ENCODE measurements at regions not wholly inside any gene's neighbourhood (a gene's known extent, or its start where the extent isn't known, plus 50 kb on each side); places are given as distances from the start of the nearest gene placed in this dataset.
"Not testable (repeated sequence)": the region's sequence is repeated elsewhere in the genome, so short reads cannot be mapped to it uniquely, and the experiment has no call there.

DNA sequence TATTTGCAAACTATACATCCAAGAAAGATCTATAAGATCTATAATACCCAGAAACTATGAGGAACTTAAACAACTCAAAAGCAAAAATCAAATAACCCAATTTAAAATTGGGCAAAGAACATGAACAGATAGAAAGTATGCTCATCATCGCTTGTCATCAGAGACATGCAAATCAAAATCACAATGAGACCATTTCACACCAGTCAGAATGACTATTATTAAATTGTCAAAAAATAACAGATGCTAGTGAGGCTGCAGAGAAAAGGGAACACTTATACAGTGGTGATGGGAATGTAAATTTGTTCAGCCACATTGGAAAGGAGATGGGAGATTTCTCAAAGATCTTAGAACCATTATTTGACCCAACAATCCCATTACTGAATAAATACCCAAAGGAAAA is 1451.7 kb upstream of the ADGRL3 start:
- no peak for DNase-seq

DNA sequence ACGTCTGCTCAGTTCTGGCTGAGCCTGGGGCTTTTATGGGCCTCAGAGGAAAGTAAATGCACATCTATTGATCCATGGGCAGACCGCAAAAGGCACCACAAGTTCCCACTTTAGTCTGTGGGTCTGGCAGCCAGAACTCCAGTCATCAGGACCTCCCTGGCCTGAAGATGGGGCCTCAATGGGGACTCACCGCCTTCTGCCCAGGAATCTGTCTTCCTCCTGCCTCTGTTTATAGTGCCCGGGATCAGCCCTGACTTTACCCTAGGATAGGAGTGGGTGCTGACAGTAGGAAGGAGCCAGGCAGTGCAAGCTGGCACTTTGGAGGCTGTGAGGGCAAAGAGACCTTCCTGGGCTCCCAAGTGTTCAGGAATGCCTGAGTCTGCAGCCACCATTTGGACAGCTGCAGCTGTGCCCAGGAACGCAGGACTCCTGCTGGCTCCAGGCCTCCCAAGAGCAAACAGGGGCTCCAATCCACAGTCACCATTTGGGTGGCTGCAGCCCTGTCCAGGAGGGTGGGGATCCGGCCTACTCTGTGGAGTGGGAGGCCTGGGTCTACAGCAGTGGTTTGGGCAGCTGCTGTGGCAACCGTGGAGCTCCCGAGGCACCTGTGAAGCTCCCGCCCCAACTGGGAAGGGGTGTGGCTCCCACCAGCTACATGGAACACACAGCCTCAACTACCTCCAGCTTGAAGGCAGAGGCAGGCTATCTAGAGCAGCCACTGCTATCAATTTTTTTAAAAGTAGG is 1440.9 kb upstream of the ADGRL3 start:
- no peak for DNase-seq

DNA sequence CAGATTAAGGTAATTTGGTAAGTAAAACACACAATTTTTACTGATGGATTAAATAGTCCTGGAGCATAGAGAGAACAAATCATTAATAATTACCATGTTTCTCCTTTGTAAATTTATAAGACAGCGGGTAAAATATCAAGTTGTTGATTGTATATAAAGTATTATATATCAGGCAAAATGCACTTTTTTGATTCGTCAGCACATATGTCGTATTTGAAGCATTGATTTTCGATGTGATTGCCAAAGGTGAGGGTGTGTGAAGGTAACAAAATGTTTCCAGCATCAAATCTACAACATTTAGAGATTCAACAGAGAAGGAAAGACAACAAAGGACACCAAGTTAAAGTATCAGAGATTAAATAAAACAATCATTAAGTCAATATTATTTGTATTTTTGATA is 1437.8 kb upstream of the ADGRL3 start:
- no peak for DNase-seq

DNA sequence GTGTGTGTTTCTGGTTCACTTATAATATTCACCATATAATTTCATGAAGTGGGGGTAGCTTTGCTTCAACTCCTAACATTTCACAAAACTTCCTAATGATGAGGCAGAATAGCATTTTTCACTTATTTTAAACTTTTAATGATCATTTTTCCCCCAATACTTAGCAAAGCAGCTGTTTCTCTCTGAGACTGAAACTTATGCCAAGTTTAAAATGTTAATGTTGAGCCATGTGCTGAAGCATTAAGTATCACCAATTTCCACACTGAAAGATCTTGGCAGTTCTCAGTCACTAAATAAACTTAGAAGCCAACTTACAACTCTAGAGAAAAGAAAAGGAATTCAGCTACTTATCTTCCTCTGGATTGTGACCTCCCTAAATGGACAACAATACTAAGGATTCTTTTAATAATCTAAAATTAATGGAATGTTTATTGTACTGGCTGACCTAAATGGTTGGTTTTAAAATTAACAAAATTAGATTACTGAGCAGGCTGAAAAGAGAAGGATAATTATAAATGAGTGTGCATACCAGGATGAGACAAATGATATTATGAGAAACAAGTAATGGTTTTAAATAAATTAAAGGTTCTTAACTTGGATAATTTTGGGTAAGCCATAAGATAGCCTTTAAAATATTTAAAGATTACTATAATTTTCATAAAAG is 1429.4 kb upstream of the ADGRL3 start:
- DNase-seq: no peak

DNA sequence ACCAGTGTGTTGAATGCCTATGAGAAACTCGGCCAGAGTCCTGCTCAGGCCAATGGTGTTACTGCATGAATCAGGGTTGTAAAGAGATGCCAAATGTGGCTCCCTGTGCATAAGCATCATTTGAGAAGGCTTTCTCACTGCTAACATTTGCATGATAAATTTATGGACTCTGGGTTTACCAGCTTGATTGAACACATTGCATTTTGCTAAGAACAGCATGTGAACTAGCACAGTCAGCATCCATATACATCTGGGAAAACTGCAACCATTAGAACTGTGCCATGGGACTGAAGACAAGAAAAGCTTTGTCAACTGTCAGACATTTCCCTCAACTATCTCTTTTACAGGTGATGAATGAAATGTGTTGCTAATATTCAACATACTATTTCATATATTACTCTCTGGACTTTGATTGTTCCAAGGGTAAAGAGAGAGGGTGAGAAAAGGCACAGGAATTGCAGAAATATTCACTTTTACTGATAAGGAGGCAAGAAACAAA is 1427.4 kb upstream of the ADGRL3 start:
- no peak for DNase-seq

DNA sequence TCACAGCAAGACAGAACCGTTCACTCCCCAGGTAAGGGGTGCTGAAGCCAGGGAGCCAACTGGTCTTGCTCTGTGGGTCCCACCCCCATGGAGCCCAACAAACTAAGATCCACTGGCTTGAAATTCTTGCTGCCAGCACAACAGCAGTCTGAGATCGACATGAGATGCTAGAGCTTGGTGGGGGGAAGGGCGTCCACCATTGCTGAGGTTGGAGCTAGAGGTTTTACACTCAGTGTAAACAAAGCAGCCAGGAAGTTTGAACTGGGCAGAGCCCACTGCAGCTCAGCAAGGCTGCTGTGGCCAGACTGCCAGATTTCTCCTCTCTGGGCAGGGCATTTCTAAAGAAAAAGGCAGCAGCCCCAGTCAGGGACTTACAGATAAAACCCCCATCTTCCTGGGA is 1419.9 kb upstream of the ADGRL3 start:
- DNase-seq: not testable (repeated sequence)

DNA sequence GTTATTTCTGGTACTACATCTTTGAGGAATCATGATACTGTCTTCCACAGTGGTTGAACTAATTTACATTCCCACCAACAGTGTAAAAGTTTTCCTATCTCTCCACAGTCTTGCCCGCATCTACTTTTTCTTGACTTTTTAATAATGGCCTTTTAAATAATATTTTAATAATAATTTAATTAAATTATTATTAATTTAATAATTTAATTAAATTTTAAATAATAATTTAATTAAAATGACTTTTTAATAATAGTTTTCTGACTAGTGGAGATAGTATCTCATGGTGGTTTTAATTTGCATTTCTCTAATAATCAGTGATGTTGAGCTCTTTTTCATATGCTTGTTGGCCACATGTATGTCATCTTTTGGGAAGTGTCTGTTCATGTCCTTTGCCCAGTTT is 1395.0 kb upstream of the ADGRL3 start:
- DNase-seq: no peak

DNA sequence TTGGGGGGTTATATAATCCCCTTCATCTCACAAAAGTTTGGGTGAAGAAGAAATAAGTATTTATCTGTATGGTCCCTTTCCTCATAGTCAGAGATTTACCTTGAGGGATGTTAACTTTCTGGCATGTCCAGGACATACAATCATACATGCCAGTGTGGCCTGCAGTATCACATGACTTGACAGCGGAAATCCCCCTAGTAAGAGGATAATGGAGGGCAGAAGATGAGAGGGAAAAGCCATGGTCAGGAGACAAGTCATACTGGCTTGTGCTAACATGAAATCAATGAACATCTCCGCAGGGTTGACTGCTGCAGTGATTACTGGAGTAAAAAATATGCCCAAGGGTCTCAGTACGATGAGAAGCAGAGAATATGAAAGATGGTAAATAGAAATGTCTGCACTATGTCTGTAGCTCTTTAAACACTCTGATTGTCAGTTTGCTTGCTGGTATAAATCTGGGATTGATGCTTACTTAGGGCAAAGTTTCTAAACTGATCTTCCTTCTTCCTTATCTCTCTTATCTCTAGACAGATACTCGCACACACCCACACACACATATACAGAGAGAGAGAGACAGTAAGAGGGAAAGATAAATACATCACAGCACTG is 1385.6 kb upstream of the ADGRL3 start:
- no peak for DNase-seq

DNA sequence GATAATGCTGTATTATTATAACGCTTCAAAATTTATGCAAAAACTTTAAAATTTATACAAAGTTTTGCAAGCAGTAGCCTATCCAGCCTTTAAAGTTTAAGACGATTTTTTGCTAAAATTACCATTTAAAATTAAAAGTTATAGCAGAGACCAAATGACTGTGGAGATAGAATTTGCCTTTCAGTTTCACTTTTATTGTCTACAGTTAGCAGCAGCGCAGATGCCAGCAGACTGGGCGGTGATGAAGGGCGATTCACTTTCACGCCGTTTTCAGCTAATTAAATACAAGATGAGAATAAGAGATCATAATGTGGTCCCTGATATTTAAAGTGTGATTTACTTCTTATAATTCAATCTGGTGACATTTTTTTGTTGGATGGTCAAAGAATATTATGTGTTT is 1381.5 kb upstream of the ADGRL3 start:
- DNase-seq: no peak

DNA sequence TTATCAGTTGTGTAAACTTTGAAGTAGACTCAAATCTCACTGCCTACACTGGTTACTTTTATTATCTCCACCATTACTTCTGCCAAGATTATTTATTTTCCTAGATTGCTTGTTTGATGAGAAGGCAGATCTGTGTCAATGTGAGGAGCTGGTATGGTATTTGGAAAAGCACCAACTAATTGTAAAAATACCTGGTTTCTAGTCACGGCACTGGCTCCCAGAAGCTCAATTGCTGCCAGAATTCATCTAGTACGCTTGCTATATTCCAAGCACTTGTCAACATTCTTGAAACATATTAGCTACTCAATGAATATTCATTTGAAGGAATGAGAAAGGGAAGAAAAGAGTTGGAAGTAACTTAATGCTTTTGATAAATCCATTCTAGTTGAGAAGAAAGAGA is 1376.8 kb upstream of the ADGRL3 start:
- no peak for DNase-seq

DNA sequence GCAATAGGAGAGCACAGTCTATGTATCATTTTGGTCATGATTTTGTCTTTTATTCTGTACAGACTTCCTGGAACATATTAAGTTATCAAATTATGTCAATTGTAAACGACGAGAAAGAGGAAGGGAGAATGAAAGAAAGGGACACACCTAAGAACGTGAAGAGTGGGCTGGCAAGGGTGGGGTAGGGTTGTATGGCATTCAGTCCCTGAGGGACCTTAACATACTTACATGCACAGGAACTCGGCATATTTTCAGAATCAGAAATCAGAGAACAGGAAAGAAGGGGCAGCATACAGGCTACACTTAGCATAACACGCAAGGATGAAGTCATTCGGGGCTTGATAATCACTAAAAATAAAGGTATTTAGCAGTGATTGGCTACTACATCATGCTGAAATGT is 1375.0 kb upstream of the ADGRL3 start:
- DNase-seq: no peak

DNA sequence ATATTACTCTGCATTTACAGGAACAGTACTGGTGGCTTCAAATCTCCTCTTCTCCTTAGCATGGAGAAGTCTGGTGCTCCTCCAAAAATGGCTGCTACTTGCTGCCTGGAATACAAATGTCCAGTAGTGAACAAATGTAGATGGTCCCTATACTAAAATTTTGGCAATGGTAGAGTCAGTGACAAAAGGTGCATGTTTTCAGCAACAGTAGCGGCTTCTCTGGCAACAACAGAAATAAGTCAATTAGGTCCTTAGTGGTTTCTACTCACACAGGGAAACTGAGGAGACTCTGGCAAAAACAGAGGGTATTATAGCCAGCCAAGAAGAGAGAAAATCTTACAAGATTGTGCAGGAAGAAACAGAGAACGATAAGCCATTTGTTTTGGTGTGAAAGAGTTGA is 1368.4 kb upstream of the ADGRL3 start:
- no peak for DNase-seq

DNA sequence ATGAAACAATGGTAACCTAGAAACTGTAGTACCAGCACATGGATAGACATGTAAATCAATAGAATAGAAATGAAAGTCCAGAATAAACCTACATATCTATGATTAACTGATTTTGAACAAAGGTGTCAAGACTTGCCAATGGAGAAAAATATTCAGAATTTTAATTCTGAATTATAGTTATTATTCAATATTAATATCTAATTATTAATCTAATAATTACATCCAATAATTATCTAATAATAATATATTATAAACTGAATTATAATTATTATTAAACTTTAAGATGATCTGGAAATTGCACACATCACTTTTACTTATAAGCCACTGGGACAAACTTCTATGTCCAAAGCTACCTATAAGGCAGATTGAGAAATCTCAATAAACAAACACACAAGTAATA is 1365.2 kb upstream of the ADGRL3 start:
- DNase-seq: no peak

DNA sequence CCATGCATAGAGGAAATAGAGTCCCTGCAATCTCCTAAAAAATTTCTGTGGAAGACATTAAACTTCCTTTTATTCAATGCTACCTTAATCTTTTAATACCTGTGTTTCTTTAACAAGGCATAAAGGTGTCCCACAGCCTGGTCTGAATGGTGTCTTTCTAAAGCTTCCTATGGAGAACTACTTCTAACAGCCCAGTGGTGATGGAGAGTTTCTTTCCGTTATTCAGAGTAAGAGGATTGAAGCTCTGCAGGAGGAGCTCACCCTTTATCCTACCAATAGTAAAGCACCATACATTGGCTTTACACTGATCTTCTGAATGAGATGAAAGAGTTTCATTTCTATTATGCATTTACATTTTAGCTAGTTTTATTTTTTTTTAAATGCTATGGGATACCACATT is 1362.4 kb upstream of the ADGRL3 start:
- DNase-seq: no peak

DNA sequence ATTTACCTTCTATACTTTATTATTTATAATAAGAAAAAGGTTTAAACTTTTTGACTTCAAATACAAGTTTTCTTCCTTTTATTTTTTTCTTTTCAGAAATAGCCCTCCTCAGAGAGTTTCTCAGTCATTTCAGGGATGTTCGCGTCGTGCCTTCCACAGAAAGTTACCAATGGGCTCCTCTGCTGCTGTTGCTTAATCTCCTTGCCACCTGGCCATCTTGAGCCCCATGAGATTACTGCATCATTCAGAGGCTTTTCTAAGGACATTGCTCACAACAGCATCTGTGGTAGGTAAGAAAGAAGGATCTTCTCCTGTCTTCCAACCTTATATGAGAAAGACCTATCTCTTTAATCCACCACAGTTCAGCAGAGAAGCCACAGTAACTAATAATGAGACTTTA is 1361.9 kb upstream of the ADGRL3 start:
- no peak for DNase-seq

DNA sequence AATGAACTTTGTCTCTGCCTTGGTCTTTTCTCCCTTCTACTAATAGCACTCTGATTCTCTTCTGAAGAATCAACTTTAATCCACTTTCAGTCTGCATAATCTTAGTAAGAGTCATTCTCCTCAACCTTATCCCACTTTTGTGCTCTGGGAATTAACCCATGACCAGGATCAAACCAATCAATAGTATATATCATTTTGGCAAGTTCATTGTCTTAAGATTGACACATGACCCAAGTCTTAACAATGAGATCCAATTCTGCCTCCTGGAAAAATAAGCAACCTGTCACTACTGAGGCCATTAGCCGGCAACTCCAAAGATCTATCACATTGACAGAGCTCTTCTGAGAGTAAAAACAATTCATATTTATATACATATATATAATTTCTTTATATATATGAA is 1358.4 kb upstream of the ADGRL3 start:
- DNase-seq: no peak

DNA sequence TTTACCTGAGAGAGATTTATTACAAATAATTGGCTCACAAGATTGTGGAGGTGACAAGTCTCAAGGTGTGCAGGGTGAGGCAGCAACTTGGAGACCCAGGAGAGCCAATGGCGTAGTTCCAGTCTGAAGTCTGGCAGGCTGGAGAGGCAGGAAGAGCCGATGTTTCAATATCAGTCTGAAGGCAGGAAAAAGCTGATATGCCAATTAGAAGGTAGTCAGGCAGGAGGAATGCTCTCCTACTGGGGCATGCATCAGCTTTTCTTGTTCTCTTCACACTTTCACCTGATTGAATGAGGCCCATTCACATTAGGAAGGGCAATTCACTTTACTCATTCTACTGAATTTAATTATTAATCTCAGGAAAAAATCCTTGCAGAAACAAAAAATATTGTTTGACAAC is 1351.7 kb upstream of the ADGRL3 start:
- no peak for DNase-seq

DNA sequence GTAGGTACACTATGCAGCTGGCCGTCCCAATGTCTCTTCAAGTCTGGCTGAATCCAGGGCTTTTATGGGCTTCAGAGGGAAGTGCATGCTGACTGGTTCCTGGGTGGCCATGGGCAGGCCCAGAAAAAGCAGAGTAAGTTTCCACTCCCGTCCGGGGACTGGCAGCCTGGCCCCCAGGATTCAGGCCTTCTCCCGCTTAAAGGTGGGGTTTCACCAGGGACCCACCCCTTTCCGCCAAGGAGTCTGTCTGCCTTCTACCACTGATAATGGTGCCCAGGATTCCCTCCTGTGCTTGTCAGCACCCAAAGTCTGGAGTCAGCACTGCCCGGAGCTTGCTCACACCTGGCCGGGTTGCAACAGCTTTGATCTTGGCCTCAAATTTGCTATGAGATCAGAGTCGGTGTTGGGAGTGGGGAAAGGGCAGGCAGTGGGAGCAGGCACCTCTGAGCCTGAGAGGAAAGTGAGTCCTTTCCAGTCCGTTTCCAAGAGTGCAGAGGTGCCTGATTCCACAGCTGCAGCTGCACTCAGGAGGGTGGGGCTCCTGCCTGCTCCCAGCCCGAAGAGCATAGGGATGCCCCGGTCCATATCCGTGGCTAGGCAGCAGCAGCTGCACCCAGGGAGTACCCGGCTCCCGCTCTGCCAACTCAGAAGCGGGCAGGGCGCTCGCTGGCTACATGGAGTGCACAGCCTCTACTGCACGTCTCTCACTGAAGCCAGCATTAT is 1344.3 kb upstream of the ADGRL3 start:
- DNase-seq: no peak

DNA sequence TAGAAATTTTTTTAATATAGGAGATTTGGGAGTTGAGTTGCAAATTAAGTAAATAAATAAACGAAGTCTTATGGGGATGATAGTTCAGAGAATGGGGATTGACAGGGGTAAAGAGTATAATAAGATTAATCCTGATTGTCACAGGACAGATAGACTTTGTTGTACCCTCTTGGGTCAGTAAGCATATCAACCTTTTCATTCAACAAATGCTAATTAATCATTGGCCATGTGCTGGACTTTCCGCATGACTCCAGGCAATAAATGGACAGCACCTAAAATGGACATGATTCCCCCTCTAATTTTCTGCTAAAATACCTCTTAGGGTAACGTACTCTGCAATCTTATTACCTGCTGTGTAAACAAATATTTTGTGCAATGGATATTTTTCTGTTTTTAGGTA is 1331.1 kb upstream of the ADGRL3 start:
- no peak for DNase-seq

DNA sequence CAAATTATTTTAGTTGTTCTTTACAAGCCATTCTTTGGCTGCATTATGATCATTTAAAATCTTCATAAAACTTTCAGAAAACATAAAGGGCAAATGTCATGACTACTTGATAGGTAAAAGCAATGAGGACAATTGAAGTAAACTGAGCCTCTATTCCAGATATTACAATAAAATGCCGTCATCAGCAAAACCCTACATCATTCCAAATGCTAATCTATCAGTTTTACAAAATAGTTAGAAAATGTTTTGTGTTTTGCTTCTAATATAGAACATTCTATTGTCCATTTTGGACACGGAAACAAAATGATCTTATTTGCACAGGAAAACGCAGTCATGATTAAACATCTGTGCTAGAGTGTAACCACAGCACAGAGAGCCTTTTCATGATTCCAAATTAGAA is 1330.6 kb upstream of the ADGRL3 start:
- DNase-seq: no peak

DNA sequence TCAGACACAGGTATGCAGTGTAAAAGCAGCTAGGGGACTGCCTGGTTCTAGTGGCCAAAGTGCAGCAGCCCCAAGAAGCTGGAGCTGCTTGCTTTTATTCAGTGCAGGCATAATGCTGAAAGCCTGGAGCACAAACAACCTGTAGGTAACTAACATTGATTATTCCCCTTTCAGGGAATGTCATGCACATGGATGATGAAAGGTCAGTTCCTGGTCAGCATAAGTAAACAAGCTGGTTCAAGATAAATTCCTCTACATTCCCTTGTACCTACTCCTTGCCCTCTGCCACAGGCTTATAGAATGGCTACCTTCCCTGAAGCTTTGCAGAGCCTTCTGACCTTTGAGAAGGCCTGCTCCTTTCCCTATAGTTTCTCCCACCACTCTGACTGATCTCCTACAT is 1318.5 kb upstream of the ADGRL3 start:
- no peak for DNase-seq

DNA sequence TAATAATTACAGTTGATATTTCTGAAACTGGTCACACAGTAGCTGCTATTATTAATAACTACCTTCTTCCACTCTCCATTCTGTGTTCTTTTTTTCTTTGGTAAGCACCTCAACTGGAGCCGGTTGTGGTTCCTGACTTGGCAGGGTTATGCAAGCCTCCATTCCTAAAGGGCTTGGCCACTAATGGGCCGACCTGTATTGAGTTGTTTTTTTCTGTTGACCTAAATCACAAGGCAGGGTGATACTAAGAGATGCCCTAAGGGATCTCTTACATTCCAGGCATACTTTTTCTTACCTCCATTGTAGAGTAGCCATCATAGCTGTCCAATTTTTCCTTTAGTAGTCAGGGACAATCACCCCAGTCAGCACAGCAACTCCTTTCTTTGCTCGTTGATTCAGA is 1295.8 kb upstream of the ADGRL3 start:
- no peak for DNase-seq

DNA sequence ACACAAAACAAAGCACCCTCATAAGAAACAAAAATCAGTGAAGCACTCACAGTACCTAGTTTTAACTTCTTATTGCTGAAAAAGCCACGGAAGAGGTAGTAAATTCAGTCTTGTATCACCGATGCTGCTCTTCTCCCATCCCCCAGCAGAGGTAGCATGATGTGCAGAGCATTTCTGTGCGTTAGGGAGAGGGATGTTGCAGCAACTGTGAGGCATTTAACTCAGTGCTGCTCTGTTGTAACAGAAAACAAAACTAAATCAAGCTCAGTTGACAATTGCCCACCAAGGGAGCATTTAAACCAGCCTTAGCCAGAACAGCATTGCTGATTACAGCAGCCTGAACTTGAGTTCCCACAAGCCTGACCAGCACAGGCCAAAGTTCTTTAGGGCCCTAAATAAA is 1279.7 kb upstream of the ADGRL3 start:
- DNase-seq: no peak

DNA sequence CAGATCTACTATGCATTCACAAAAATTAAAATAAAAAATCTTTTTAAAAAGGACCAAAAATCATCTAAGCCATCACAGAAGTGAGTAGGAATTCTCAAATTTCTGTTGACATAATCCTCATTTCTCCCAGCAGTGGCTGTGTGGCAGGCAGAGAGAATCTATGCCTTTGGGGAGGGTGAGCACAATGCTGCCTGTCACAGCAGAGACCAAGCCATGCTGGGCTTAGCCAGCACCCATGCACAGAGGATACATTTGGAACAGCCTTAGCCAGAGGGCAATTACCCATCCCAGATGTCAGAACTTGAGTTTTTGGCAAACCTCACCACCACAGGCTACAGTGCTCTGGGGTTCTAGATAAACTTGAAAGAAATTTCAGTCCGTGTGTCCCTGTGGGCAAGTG is 1274.8 kb upstream of the ADGRL3 start:
- DNase-seq: no peak

Measured in stimulated activated CD4-positive, alpha-beta T cell treated with anti-CD3 and anti-CD28 coated beads, Interleukin-12 subunit alpha, Interleukin-12 subunit beta, amount 100 ng/mL, for 4 hours (primary cell).